ENCODE measurements at regions not wholly inside any gene's neighbourhood (a gene's known extent, or its start where the extent isn't known, plus 50 kb on each side); places are given as distances from the start of the nearest gene placed in this dataset.
"Not testable (repeated sequence)": the region's sequence is repeated elsewhere in the genome, so short reads cannot be mapped to it uniquely, and the experiment has no call there.

DNA sequence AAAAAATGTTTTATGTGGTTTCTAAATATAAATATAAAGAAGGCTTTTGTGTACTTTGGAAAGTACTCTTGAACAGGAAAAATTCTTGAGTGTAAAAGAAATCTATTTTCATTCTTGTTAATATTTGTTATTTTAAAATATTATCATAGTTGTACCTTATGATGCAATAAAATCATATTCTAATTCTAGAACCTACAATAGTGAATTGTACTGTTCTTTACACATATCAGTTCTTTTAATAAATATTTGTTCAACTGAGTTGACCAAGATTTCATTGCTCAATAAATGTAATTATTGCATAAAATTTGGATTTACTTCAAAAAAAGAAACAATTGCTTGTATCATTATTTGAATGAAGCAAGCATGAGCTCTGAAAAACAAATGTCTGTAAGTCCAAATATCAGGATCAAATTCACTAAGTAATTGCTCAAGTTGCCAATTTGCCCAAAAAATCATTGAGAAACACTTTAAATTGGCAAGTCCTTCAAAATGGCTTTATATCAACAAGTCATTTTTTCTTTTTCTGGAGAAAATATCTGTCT lies 191.6 kb upstream of the SLC16A7 start:
- DNase-seq: no peak

DNA sequence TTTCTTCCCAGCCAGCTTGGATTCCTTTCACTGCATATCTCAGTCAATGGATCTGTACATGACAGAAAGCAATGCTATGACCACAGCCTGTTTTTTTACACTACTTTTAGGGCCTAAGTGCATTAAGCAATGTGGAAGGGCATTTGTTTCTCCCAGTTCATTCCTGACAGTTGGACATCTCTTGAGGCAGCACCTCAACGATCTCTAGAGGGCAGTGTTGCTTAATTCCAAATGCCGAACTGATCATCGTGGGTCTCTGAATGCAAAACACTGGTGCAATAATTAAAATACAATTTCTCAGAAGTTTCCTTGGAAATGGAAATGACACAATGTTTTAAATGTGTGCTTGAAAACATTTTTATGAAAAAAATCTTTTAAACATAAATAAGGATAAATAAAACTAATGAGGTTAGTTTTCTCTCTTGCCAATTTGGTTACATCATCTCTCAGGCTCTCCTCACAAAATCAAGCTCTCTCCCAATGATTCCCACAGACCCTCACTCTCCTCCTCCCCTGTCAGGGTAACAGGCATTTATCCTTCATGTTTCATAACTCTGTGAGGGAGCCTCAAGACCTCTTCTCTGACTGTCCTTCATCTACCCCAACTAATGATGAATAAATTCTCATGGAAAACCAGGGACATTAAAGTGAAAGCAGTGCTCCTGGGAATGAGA lies 192.4 kb upstream of the SLC16A7 start:
- DNase-seq: peak; percentile 45

DNA sequence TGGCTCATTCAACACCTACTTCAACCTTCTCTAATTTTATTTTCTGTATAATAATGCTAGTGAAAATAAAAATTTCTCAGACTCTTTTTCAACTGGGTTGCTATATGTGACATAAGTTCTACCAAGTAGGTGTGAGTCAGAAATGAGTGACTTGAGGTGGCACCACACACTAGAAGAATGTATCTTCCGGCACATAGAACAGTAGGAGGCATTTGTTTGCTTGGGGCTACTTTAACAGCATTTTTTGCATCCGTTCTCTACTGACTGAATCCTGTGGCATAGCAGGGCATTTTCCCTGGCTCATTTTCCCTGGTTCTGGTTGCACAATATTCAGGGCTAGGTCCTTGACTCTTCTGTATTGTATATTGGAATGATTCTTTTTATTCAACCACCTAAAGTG lies 194.0 kb upstream of the SLC16A7 start:
- DNase-seq: no peak

DNA sequence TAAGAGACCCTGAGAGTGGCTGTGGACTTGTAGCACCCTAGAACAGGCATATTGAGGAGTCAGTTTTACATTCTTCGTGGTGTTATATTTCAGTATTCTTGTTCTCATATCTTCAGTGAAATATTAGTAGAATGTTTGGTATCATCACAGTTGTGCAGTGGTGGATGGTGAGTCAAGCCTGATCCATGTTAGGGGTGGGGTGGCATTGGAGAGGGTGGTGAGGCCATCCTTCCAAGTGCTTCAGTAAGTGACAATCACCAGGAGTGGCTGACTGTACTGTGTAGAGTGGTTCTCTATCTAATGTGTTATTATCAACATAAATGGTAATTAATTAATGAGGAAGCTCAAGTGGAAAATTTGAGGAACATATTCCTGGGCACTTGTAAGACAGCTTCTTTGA lies 197.7 kb upstream of the SLC16A7 start:
- DNase-seq: no peak

DNA sequence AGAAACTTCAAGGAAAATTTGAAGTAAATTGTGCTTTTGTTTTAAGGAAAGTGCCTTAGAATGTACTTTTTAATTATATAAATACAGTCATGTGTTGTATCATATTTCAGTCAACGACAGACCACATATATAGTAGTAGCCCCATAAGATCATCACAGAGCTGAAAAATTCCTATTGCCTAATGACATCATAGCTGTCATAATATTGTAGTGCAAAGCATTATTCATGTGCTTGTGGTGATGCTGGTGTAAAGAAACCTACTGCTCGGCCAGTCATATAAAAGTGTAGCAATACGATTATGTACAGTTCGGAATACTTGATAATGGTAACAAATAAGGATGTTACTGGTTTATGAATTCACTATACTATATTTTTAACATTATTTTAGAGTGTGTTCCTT lies 198.9 kb upstream of the SLC16A7 start:
- no peak for DNase-seq

DNA sequence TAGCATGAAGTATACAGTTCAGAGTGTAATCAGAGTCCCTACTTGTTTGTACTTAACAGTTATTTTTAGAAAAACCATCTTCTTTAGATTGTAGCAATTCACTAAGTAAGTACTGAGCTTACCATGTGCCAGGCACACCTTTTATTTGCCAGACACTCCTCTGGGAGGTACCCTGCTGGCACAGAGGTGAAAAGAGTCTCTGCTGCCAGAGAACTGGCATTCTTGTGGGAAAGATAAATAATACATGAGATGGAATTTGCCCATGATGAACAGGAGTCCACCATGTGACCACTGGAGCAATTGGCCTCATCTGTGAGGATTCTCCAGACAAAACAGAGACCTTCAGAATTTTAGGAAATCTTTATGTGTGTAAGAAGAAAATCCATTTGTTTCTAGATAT lies 199.3 kb upstream of the SLC16A7 start:
- no peak for DNase-seq

DNA sequence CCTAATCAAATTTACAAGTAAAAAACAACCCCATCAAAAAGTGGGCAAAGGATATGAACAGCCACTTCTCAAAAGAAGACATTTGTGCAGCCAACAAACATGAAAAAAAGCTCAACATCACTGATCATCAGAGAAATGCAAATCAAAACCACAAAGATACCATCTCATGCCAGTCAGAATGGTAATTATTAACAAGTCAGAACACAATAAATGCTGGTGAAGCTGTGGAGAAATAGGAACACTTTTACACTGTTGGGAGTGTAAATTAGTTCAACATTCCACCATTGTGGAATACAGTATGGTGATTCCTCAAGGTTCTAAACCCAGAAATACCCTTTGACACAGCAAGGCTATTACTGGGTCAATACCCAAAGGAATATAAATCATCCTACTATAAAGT lies 200.5 kb upstream of the SLC16A7 start:
- not testable (repeated sequence) for DNase-seq

DNA sequence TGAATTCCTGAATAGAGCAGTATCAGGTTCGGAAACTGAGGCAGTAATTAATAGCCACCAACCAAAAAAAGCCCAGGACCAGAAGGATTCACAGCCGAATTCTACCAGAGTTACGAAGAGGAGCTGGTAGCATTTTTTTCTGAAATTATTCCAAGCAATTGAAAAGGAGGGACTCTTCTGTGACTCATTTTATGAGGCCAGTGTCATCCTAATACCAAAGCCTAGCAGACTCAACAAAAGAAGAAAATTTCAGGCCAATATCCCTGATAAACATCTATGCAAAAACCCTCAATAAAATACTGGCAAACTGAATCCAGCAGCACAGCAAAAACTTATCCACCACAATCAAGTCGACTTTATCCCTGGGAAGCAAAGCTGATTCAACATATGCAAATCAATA lies 202.3 kb upstream of the SLC16A7 start:
- DNase-seq: no peak

DNA sequence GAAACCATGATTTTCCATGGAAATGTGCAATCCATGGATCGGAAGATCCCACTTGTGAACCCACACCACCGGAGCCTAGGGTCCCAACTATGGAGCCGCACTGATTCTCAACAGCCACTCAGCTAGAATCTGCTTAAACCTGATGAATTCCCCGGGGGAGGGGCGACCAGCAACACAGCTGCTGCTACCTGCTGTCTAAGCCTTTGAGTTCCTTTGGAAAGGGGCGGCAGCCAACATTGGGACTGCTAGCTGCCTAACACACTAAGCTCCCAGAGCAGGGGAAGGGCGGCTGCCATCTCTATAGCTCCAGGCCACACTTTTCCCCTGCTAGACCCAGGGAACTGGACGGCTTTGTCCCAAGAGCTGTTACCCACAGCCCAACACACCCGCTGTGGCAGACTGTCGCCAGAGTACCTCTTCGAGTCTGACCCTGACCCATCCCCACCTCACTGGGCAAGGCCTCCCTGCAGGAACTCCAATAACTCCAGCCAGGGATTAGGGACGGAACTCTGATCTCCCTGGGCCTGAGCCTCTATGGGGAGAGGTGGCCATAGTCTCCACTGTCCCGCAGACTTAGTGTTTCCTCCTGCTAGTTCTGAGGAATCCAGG lies 205.8 kb upstream of the SLC16A7 start:
- DNase-seq: no peak

DNA sequence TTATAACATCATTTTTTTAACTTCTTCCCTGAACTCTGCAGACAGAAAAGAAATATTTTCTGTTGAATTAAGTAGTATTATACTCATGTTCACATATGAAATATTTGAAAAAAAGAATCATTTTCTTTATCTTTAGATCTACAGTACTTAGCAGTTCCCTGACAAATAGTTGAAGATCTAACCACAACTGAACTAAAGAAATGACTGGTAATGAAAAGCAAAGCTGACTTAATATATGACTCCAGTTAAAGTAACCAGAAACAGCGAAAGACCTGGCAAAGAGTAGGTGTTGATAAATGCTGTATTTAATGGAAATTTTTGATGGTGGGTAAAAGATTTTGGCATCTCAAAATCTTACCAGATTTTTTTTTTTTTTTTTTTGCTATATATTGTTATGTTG lies 207.1 kb upstream of the SLC16A7 start:
- no peak for DNase-seq

DNA sequence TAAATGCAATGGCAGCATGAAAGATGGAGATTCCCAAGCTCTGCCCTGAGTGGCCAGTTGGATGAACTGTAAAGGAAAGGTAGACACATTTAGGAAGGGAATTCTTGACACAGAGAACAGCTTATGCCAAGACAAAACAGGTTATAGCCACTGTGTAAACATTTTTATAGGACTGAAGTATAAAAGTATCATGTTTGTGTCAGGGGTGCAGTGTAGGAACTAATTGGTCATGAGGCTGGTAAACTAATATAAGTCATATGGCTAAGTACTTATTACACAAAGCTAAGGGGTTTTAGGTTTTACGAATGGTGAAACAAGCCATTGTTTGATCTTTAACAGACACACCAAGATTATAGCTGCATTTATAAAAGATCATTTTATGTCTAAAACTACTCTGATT lies 207.7 kb upstream of the SLC16A7 start:
- no peak for DNase-seq

DNA sequence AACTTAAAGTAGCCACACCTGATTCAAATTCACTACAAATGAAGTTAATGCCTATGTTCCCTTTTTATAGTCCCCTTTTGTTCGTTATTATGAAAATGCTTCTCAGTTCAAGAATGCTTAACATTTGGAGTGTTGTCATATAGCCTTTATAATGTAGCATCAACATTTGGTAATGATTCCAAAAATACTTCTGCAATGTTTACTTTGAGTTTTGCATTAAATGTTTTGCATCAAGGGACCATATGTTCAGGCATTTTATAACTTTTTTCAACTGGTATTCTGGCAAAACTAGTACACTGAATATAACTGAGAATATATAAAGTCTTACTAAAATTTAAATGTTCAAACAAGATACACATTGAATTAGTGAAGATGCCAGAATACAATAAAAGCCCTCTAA lies 209.6 kb upstream of the SLC16A7 start:
- no peak for DNase-seq

DNA sequence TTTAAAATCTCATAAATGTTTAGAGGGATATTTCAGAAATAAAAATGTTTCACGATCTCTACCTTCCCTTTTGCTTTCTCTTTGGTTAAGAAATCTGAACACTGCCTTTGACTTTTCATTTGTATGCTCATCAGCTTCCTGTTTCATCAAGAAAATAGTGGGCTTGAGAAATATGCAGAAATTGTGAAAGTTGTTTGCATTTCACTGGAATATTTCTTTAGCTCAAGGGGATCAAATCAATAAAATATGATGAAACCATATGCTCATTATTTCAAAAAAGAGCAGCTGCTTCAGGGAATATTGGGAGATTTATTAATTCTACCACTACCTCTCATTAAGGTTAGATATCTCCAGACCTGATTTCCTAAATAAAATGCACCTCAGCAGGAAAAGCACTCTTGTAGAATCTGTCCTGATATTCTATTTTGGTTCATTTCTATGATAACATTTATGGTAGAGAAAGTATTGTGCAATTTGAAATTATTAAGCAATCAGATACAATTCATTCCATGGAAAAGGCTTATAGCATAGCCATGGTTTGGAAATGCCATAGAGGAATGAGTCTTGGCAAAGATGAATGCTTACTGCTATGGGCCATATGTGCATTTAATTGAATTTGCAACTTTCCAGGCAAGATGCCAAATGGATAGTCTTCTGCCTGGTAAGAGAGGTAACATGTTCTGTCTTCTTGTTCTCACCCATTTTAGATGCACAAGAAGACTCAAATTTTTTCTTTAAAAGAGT lies 212.6 kb upstream of the SLC16A7 start:
- no peak for DNase-seq

DNA sequence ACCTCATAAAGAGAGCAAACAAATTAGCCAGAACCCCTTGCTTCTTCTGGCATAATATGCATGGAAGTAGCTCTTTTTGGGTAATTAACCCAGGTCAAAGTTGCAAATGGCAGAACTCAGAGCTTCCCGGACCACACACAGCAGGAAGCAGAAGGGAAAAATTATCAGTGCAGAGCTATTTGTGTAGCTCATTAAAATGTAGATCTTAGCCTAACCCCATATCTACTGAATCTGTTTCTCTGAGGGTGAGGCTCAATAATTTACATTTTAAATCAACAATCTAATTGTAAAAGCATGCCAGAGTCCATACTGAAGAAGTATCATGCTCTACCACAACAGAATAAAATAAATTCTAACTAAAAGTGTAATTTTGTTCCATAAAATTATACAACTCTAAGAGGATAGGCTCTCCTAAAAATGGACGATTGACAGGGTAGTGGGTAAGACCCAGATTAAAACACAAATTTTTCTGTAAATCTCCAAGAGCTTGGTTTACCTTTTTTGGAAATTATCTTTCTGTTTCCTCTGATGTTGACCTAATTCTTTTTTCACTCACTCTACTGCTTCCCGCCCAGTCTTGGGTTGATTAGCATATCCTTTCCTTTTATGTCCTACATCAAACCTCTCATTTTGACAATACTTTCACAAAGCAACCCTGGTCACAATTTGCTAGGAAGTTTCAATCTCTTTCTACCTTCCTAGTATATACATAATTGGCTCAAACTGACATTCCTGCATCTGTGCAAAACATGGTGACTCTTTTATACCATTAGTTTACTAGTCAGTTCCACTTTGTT lies 213.3 kb upstream of the SLC16A7 start:
- DNase-seq: no peak

DNA sequence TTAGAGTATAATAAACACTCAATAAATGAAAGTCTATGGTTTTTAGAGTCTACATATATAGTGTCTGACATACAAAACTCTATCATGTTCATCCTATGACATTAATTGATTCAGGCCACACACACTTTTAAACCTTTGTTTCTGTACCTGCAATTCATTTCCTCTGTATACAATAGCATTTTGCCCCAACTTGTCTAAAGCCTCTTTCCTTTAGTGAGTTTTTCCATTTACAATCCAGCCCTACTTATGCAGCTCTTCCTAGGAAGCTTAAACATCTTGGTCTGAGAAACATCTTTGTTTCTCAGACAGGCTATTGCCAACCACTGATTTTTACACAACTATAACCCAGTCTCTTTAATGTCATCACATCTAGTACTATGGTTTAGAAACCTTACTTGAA lies 214.7 kb upstream of the SLC16A7 start:
- DNase-seq: no peak

DNA sequence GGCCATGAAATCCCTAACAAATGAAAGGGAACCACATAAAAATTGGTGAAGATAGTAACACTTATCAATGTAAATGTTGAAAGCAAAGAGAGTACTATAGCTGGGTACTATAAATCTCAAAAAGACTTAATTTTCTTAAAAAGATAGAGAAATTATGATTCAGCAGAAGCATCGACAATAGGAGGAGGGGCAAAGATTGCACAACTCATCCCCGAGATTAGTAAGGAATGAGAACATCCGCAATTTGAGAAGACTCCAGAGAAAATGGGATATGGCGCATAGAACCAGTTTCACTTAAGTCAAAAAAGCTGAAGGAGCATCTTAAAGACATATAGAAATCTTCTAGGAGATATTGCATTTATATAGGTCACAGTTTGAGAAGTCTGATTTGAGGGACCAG lies 220.2 kb upstream of the SLC16A7 start:
- no peak for DNase-seq

DNA sequence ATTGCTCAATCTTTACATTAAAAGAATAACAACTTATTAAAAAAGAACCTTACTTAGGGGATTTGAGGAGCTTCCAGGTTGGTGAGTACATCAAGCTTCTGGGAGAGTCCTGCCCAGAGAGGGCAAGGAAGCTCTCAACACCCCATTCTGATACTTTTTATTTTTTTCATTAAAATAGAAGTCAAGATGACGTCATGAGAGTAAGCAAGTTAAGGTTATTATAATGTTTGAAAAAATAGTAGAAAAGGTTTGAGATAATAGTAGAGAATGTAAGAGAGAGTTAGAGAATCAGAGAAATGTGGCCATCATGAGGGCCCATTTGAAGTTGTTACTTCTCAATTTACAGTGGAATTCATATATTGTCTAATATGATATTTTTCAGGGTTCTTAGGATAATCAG lies 221.0 kb upstream of the SLC16A7 start:
- DNase-seq: no peak

DNA sequence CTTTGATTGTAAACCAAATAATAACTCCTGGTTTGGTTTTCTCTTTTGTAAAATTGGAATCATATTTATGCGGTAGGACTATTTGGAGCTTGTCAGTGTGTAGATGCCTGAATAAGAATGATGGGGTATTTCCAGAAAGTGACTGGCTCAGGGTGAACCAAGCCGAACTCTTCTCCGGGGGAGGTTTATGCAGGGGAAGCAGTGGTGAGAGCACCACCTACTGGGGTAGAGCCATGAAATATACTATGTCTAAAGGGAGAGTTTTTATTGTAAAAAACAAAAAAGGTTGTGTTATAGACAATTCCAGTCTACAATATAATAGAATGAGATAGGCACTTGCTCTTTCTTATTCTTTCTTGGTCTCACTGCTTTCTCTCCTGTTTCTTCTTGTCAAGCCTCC lies 222.9 kb upstream of the SLC16A7 start:
- DNase-seq: no peak

DNA sequence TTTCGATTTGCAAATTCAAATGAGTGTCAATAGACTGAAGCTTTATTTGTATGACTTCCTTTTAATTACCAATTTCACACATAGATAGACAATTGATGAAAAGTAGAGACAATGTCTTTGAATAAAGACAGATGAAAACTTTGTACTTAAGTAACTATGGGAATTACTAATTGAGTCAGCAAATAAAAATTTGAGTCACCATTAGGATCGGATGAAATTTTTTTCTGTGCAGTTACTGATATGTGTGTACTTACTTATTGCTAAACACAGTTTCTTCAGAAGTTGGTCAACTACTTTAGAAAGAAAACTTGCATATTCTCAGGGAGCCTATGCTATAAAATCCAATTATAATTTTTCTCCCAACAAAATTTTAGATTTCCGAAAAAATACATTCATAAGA lies 224.9 kb upstream of the SLC16A7 start:
- no peak for DNase-seq

DNA sequence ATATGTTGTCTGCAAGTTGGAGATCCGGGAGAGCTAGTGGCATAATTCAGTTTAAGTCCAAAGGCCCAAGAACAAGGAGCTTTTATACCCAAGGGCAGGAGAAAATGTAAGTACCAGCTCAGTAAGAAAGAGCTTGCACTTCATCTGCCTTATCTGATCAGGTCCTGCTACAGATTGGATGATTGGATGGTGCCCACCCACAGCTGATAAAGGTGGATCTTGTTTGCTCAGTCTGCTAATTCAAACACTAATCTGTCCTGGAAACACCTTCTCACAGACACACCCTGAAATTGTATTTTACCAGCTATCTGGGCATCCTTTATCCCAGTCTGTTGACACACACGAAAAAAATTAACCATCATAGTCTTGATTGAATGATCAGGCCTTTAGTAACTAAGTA lies 230.7 kb upstream of the SLC16A7 start:
- DNase-seq: no peak

DNA sequence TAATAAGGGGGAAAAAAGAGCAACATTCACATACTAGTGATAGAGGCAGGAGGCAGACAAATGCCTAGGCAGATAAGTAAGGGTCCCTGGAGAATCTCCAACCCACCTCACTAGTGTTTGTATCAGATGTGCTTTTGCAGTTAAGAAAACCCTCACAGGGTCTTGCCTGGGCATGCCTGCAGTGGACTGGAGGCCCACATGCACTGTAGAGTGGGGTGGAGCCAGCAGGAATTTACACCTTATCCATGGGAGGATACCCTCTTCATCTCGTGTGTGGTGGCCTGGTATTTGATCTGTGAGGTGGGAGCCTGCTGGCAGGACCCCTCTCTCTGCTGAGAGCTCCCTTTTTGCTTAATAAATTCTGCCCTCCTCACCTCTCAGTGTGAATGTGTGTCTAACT lies 238.0 kb upstream of the SLC16A7 start:
- no peak for DNase-seq

DNA sequence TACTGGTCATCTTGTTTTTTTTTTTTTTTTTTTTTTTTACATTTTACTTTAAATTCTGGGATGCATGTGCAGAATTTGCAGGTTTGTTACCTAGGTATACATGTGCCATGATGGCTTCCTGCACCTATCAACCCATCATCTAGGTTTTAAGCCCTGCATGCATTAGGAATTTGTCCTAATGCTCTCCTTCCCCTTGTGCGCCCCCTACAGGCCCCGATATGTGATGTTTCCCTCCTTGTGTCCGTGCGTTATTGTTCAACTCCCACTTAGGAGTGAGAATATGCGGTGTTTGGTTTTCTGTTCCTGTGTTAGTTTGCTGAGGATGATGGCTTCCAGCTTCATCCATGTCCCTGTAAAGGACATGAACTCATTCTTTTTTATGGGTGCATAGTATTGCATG lies 249.6 kb upstream of the SLC16A7 start:
- DNase-seq: not testable (repeated sequence)

DNA sequence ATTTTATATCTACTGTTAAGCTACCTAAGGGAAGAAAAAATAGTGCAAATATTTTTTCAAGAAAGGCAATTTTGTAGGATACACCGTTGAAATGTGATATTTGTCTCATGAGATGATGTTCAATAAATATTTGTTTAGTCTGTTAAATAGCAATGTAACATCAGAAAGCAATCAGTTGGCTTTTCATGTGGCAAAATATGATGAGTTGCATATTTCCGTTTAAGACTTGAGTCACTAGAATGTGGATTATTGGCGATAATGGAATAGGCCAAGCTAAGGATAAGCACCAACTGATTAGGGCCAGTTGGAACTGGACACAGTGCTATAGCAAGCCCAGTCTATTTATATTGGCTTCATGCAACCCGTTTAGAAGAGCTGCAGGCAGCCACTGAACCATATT lies 250.4 kb upstream of the SLC16A7 start:
- DNase-seq: no peak
